Fibroblast of skin of left quadriceps (primary cell): ENCODE measurements at regions not wholly inside any gene's neighbourhood (a gene's known extent, or its start where the extent isn't known, plus 50 kb on each side); places are given as distances from the start of the nearest gene placed in this dataset.
"Not testable (repeated sequence)": the region's sequence is repeated elsewhere in the genome, so short reads cannot be mapped to it uniquely, and the experiment has no call there.

Source experiments
- DNase-seq, 2 experiments: peaks; one replicate each; pipeline ENCODE4 v3.0.0-alpha.2; 2013; ENCODE audit warnings: low read depth in 2 of 2

DNA sequence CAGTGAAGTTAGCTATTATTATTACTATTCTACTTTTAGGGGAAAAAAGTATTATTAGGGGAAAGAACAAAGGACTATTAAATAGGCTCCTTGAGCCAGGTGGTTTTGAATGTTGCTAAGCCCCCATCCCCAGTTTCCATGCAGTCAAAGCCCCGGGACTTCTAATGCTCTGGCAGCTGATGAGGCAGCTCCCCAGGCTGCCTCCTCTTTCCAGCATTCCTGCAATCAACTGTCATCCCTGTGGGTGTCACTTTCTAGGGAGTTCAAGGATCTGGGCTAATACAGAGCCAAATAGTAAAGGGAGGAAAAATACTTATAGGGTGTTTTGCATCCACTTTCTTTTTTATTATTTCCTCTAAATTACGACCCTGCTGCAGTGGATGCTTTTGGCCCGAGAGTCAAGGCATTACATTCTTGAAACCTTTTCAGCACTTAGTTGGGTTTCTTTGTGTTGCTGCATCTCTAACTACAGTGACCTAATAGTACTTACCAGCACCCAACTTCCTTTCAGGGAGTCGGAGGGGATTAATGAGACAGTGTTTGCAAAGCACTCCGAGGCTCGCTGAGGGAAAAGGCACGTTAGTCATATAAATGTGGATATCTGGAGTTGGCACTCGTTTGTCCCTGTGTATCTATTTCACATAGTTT lies 303.9 kb upstream of the MAP3K7 start:
- DNase-seq, result no peak

DNA sequence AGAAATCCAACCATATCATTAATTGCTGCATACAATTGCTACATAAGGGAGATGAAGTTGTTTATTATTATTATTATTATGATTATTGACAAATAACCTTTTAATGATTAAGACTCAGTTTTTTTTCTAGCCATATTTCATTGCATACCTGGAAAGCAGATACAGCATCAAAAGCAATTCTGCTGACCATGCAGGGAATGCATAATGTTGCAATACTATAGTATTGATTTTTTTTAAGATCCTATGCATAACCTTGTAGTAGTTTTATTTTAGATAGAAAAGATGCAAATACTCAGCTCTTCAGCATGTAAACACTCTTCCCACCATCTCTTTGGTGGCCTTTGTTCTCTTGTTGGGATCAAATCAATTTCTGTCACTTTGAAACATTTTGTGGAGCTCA lies 300.9 kb upstream of the MAP3K7 start:
- DNase-seq, result no peak

DNA sequence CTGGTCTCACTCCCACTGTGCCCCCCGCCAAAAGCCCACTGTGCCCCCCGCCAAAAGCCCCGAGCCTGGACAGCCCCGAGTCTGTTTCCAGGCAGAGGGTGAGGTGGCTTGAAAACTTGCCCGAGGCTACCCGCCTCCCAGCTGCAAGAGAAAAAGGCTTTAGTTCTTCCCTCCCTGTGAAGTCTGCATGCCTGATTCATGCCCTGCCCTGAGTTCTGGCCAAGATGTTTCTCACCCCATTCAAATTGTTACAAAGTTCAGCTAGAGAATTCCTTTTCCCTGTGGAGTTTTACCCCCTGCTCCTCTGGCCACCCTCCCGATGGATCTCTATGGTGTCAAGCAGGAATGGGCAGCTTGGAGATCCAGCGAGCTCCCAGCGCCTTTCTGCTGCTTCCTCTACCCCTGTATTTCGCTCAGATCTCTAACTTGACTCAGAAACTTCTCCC lies 298.8 kb upstream of the MAP3K7 start:
- DNase-seq, result no peak

GRCh38 chr6:90885137-90885536 lies 298.3 kb upstream of the MAP3K7 start:
- DNase-seq, result not testable (repeated sequence)

- no peak for DNase-seq
Observed at GRCh38 chr6:90877616-90878015, 290.7 kb upstream of the MAP3K7 start.

DNA sequence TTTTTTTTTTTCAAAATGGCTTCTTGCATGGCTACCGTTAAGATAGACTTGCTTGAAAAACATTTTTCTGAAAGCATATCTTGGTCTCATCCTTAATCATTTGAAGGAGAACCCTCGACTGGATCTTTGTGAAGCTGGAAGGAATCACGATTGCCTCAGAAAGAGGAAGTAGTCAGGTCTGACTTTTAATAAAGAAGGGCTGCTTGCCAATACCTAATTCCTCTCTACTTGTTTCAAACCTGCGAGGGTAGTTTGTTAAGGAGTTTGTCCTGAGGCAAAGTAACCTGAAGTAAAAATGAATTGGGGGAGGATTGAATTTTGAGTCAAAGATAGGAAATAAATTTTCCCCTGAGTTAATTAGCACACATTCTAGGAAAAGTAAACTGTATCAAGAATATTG lies 288.1 kb upstream of the MAP3K7 start:
- no peak for DNase-seq

GRCh38 chr6:90872981-90873380 lies 286.1 kb upstream of the MAP3K7 start:
- no peak for DNase-seq

DNA sequence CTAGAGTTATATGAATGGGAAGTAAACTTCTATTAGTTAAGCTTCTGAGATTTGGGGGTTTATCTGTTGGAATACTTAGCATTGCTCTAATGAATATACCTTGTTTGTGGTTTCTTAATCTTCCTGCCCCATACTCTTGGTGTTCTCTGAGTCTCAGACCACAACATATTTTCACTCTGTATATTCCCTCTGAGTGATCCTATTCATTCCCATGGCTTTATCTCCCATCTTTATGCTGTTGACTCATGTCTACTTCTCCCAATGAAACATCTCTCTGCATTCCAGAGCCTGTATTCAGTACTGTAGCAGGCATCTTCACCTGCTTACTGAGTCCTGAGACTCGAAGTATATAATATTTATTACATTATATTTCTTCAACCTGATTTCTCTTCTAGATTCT lies 283.7 kb upstream of the MAP3K7 start:
- DNase-seq, result no peak

DNA sequence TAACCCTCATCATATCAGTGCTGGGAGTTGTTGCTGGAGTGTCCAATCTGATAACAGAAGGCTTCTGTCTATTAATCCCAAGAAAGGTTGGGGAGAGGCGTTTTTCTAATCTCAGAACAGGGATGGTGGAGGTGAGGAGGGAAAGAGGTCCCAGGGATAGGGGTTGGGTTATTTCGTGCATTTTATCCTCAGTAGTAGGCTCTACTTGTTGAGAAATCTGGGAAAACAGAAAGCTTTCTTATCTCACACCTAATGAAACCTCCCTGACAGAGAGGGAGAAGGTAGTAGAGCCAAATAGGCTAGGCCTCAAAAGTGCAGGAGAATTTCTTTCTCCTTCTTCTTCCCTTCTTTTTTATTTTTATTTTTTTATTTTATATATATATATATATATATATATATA lies 281.8 kb upstream of the MAP3K7 start:
- no peak for DNase-seq

GRCh38 chr6:90868256-90868655 lies 281.4 kb upstream of the MAP3K7 start:
- no peak for DNase-seq

DNA sequence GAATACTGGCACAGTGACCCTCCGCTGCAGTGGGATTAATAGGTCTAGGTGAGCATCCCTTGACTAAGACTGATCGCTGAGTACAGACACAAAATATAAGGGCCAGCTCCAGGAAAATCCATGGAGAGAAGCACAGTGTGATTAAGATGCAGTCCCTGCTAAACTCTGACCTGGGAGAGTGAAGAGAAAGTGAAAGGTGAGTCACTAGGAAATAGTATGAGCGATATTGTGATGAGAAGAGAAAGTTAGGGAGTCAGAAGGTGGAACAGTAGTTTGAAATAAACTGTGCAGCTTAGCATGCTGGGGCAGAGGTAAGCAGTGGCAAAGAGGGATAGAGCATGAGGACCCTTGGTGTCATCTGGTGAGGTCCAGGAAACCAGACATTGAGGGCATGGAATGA lies 278.6 kb upstream of the MAP3K7 start:
- no peak for DNase-seq

DNA sequence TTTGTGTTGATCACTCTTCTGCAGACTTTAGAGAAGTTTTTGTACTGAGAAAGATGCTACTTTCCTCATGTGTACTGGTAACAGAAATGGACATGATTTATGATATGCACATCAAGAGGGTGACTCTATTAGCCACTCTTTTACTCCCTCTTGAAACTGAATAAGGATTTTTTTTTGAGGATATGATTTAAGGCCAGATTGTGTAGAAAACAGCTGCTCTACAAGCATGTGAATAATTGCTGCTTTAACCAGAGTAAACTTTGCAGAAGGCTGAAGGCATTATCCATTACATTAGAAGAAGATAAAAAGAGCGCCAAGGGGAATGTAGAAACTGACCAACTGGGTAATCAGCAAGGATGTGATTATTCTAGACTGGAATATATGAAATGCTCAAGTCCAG lies 276.2 kb upstream of the MAP3K7 start:
- DNase-seq, result no peak

DNA sequence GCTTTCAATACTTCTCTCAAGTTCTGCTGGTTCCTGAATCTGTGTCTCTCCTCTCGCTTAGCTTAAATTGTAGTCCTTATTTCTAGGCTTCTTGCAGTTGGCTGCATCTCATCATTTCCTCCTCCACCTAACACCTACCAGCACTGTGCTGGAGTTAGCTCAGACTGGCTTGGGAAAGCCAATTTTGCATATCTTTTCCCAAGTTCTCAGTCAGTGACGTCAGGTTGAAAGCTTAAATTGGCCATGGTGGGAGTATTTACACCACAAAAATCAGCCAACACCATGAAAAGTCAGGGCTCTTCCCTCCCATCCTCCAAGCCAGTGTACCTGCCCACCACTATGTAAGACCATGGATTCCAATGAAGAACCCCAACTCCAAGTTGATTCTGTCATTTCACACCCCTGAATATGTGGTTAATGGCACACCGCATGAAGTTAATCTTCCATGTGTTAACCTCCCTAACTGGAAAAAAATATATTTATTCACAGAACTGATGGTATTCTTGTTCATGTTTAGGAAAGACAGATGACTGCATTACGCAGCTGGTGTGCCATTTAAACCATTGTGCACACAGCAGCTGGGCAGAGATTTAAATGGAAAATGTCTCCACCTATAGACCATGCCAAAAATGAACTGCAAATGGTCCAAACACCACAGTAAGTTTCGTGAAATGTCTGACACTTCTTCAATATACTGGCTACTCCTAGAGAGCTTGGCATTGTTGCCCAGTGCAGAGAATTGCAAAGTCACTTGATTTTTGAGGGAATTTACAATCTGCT lies 274.1 kb upstream of the MAP3K7 start:
- peak in 1 of 2 experiments; percentile 1 for DNase-seq

GRCh38 chr6:90859612-90860011 lies 272.7 kb upstream of the MAP3K7 start:
- DNase-seq, result no peak

DNA sequence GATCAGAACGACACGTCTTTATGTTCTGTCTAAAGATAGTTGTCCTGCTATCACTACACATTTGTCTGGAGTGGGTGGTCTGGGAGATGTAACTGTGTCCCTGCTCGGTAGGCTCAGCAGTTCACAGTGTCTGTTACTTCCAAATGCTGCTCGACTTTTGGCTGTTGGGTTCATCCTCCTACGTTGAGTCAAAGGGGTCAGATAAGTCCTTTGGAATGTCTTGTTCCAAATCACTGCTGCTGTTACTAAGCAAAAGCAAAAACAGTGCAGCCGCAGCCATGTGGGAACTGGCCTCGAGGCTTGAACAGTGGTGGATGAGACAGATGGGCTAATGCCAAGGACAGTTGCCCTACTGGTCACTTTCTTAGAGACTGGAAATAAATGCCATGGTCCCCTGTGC lies 272.2 kb upstream of the MAP3K7 start:
- no peak for DNase-seq

DNA sequence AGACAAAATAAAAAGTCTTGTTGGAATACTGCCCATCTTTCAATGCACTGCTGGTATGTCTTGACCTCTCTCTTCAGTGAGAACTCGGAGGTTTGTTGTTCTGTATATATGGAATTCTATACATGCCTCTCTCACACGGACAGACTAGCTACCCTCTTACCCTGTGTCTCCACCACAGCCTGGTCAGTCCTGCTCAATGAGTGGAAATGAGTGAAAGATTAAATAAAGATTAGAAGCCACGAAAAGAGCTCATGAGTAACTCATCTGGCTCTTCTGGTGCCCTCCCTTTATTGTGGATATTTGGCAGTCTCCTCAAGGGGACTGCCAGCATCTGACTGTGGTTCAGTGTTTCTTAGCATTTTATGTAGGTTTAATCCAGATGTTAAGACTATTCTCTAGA lies 262.8 kb upstream of the MAP3K7 start:
- no peak for DNase-seq

DNA sequence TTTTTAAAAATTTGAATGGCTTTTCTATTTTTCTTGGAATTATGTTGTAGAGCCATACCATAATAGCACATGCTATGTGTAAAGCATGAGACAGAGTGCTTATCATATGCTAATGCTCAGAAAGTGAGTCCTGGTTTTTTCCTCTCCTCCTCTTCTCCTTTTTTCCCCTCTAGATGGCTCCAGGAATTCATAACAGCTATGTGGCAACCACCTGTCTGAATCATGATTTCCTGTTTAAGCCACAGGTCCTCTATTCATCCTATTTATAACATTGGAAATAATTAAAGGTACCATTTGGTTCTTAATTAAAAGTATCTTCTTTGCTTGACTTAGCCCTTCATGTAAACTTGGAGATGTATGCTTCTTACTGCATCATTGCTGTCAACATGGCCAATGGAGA lies 260.0 kb upstream of the MAP3K7 start:
- DNase-seq, result no peak

DNA sequence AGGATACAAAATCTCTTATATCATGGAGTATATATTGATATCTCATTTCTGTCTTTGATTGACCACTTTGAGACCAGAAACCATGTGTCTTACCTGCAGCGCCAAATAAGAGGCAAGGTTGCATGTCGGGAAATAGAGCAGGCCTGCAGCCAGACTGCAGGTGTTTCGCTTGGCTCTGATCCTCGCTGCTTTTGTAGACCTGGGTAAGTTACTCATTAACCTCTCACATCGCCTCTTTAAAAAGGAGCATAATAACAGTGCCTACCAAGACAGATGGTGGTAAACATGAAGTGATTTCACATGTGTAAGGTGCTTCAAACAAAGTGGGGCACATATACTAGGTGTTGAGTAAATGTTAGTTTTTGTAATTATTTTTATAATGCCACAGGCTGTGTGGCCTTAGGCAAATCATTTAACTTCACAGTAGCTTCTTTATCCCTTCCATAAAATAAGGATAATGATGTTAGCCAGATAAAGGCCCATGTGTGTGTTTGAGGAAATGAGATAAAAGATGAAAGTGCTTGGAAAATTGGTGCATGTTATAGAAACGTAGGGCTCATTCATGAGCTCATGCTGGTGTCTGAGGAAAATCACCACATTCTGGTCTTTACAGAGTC lies 248.8 kb upstream of the MAP3K7 start:
- no peak for DNase-seq

DNA sequence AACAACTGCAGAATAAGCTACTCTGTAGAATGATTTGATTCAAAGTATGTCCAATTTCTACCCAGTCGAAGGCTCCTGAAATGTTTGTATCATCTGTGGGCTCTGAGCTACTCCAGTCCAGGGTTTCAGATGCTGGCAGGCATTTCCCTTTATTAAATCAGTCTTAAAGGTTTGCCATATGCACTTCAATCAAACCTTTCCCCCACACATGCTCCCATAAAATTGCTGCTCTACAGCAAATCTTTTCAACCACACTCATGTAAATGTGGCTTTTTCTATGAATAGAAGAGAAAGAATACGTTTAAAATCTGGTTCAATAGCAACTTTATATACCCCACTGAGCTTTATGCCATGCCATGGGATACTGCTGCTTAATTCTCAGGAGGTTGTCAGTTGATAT lies 242.4 kb upstream of the MAP3K7 start:
- no peak for DNase-seq

GRCh38 chr6:90820436-90820835 lies 233.6 kb upstream of the MAP3K7 start:
- no peak for DNase-seq

DNA sequence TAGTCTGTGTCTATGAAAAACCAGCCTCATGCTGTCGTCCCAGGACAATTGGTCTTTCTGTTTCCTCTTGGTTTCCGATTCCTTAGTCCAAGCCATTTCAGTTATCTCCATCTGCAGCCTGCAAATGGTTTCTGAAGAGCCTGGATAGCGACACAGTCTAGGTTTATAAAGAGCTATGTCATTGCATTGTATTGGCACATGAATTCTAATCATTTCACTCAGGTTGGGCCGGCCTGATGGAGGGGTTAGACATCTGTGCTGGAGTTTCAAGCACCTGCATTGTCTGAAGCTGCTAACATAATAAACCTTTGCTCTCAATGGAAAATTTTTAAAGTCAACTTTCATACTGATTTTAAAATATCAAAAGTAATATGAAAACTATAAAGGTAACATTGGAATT lies 232.6 kb upstream of the MAP3K7 start:
- DNase-seq, result no peak

DNA sequence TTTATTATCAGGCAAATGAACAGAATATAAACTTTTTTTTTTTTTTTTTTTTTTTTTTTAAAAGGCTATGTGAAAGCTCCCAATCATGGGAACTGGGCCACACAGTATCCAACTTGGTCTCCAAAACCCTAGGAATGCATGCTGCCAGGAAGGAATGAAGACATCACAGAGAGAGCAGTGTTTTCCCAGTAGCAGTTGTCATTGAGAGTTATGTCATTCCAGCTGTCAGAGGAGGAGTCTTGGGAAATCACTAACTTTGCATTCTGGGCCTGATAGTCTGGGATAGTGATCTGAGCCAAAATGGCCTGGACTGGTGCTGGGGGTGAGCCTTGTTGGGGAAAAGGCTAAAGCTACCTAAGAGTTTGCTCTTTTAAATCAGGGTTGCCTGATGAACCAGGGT lies 231.3 kb upstream of the MAP3K7 start:
- no peak for DNase-seq

GRCh38 chr6:90816764-90817163 lies 229.9 kb upstream of the MAP3K7 start:
- DNase-seq, result no peak
